ENCODE measurements at regions not wholly inside any gene's neighbourhood (a gene's known extent, or its start where the extent isn't known, plus 50 kb on each side); places are given as distances from the start of the nearest gene placed in this dataset.

DNA sequence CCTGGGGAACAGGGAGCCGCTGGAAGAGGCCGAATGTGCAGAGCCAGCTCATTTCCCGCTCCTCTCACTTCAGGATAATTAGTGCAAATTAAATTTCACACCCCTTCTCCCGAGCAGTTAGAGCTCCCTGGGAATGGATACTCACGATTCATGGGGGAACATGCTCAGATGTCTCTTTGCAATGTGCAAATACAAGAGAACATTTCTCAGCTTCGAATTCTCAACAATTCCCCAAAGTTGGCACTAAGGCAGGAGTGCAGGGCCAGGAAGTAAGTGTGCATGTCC is 54.9 kb downstream of the CAMK2N1 start:
- TF ChIP-seq RFX5 (IDR thresholded peaks at IDR 0.05; ENCODE audit: low read length) = no peak
- TF ChIP-seq, protein P1, sequence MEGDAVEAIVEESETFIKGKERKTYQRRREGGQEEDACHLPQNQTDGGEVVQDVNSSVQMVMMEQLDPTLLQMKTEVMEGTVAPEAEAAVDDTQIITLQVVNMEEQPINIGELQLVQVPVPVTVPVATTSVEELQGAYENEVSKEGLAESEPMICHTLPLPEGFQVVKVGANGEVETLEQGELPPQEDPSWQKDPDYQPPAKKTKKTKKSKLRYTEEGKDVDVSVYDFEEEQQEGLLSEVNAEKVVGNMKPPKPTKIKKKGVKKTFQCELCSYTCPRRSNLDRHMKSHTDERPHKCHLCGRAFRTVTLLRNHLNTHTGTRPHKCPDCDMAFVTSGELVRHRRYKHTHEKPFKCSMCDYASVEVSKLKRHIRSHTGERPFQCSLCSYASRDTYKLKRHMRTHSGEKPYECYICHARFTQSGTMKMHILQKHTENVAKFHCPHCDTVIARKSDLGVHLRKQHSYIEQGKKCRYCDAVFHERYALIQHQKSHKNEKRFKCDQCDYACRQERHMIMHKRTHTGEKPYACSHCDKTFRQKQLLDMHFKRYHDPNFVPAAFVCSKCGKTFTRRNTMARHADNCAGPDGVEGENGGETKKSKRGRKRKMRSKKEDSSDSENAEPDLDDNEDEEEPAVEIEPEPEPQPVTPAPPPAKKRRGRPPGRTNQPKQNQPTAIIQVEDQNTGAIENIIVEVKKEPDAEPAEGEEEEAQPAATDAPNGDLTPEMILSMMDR (IDR thresholded peaks at IDR 0.05) = no peak
- TF ChIP-seq TAF1 (IDR thresholded peaks at IDR 0.05; ENCODE audit: borderline replicate concordance, low read depth, low read length) = no peak
